Fibroblast of lung (primary cell): ENCODE measurements at regions not wholly inside any gene's neighbourhood (a gene's known extent, or its start where the extent isn't known, plus 50 kb on each side); places are given as distances from the start of the nearest gene placed in this dataset.

ENCODE experiments used
- EZH2 ChIP-seq: IDR thresholded peaks from 2 replicates; pipeline ENCODE4 v1.5.1; 2012; ENCODE audit warnings: low read length, control low read depth, mild to moderate bottlenecking; ENCODE audit errors: missing control alignments
- TF ChIP-seq, protein P1 (sequence below), 2 donors: IDR thresholded peaks in 1 of 2; conservative IDR thresholded peaks in 1 of 2; 1 replicate in 1 of 2; 2 replicates in 1 of 2; pipeline ENCODE4 v1.5.1; 2011 to 2012; ENCODE audit warnings: low read length in 2 of 2, control low read depth in 1 of 2, inconsistent platforms in 1 of 2, low read depth in 1 of 2, mild to moderate bottlenecking in 1 of 2

GRCh38 chr15:61794881-61795280 lies 265.4 kb downstream of the VPS13C start:
- TF ChIP-seq, protein P1, sequence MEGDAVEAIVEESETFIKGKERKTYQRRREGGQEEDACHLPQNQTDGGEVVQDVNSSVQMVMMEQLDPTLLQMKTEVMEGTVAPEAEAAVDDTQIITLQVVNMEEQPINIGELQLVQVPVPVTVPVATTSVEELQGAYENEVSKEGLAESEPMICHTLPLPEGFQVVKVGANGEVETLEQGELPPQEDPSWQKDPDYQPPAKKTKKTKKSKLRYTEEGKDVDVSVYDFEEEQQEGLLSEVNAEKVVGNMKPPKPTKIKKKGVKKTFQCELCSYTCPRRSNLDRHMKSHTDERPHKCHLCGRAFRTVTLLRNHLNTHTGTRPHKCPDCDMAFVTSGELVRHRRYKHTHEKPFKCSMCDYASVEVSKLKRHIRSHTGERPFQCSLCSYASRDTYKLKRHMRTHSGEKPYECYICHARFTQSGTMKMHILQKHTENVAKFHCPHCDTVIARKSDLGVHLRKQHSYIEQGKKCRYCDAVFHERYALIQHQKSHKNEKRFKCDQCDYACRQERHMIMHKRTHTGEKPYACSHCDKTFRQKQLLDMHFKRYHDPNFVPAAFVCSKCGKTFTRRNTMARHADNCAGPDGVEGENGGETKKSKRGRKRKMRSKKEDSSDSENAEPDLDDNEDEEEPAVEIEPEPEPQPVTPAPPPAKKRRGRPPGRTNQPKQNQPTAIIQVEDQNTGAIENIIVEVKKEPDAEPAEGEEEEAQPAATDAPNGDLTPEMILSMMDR (conservative IDR thresholded peaks at IDR 0.05 in 1 of 2, IDR thresholded peaks at IDR 0.05 in 1 of 2; ENCODE audit: low read depth in 1 of 2, low read length in 2 of 2): no peak
- no peak for TF ChIP-seq EZH2
